H1 (cell line): ENCODE measurements at regions not wholly inside any gene's neighbourhood (a gene's known extent, or its start where the extent isn't known, plus 50 kb on each side); places are given as distances from the start of the nearest gene placed in this dataset.

Source experiments
- CTCF ChIA-PET: fragments of 300-600 bp; sonication (Branson Sonifier 250); formaldehyde crosslinking; loops from one replicate; lab custom pipeline; 2021; ENCODE audit not compliant: partially characterized antibody; lab: Charles Lee
- POLR2A ChIA-PET: fragments of 300-600 bp; sonication (Branson Sonifier 250); formaldehyde crosslinking; loops from one replicate; lab custom pipeline; 2021; ENCODE audit warnings: inconsistent platforms; ENCODE audit not compliant: partially characterized antibody; lab: Charles Lee
- DNase-seq, 2 experiments: peaks; one replicate each; pipeline versions ENCODE4 v3.0.0 to v3.0.0-alpha.2; 2010 to 2022; ENCODE audit warnings: low spot score in 2 of 2, low read depth in 1 of 2, mixed read lengths in 1 of 2
- FAIRE-seq: peaks from 2 replicates; lab custom pipeline; 2011; peaks lifted over from hg19 to GRCh38; lab: Jason Lieb, UNC
- H2AFZ ChIP-seq: 2 replicates; pipeline ENCODE4 v1.8.1; 2012; ENCODE audit warnings: low read length, inconsistent platforms
- H2AK5ac ChIP-seq: 2 replicates; pipeline ENCODE4 v1.6.1; 2013; ENCODE audit warnings: low read depth, low read length
- H2BK120ac ChIP-seq: replicated peaks from 2 replicates; pipeline ENCODE3; 2013; ENCODE audit warnings: low read depth, low read length, inconsistent platforms
- H2BK12ac ChIP-seq: 2 replicates; pipeline ENCODE4 v1.6.1; 2013; ENCODE audit warnings: low read depth, low read length
- H2BK15ac ChIP-seq: 2 replicates; pipeline ENCODE4 v1.6.1; 2013; ENCODE audit warnings: low read length
- H2BK20ac ChIP-seq: 2 replicates; pipeline ENCODE4 v1.6.1; 2013; ENCODE audit warnings: low read length
- H2BK5ac ChIP-seq: 2 replicates; pipeline ENCODE4 v1.6.1; 2013; ENCODE audit warnings: low read depth, low read length
- H3K14ac ChIP-seq: 2 replicates; pipeline ENCODE4 v1.6.1; 2013; ENCODE audit warnings: inconsistent platforms; ENCODE audit not compliant: insufficient read length
- H3K18ac ChIP-seq: 2 replicates; pipeline ENCODE4 v1.6.1; 2013; ENCODE audit warnings: low read length; ENCODE audit errors: extremely low read depth
- H3K23ac ChIP-seq: 2 replicates; pipeline ENCODE4 v1.6.1; 2013; ENCODE audit warnings: inconsistent platforms; ENCODE audit not compliant: insufficient read length
- H3K23me2 ChIP-seq: 2 replicates; pipeline ENCODE4 v1.6.1; 2013; ENCODE audit warnings: low read depth, low read length
- H3K27ac ChIP-seq: 2 replicates; pipeline ENCODE4 v1.6.1; 2011; ENCODE audit warnings: low read depth, low read length, inconsistent platforms
- H3K27me3 ChIP-seq, 4 experiments: replicated peaks in 1 of 4; 1 replicate in 1 of 4; 2 replicates in 3 of 4; pipeline versions ENCODE4 v1.6.1 to v1.8.1; 2011 to 2013; ENCODE audit warnings: low read length in 3 of 4, mild to moderate bottlenecking in 3 of 4, inconsistent platforms in 2 of 4, mixed read lengths in 2 of 4, moderate library complexity in 1 of 4; ENCODE audit not compliant: control insufficient read depth in 3 of 4, insufficient read depth in 3 of 4; ENCODE audit errors: extremely low read depth in 1 of 4
- H3K36me3 ChIP-seq, 4 experiments: 2 replicates each; pipeline versions ENCODE4 v1.6.1 to v1.8.1; 2011 to 2013; ENCODE audit warnings: mild to moderate bottlenecking in 4 of 4, low read length in 3 of 4, moderate library complexity in 2 of 4, control low read depth in 1 of 4, inconsistent platforms in 1 of 4; ENCODE audit not compliant: insufficient read depth in 4 of 4, control insufficient read depth in 2 of 4
- H3K4ac ChIP-seq: replicated peaks from 2 replicates; pipeline ENCODE3; 2013; ENCODE audit warnings: low read length, low read depth, mixed read lengths, inconsistent platforms; ENCODE audit not compliant: insufficient read length
- H3K4me1 ChIP-seq, 4 experiments: replicated peaks in 1 of 4; 1 replicate in 1 of 4; 2 replicates in 3 of 4; pipeline versions ENCODE4 v1.6.1 to v1.8.1; 2011 to 2013; ENCODE audit warnings: low read length in 3 of 4, inconsistent platforms in 2 of 4, mixed read lengths in 1 of 4; ENCODE audit not compliant: insufficient read depth in 4 of 4, control insufficient read depth in 3 of 4
- H3K4me2 ChIP-seq, 2 experiments: 2 replicates each; pipeline versions ENCODE4 v1.6.1 to v1.8.1; 2011 to 2013; ENCODE audit warnings: low read depth in 2 of 2, low read length in 2 of 2, control low read depth in 1 of 2, inconsistent platforms in 1 of 2, mild to moderate bottlenecking in 1 of 2; ENCODE audit not compliant: insufficient read depth in 1 of 2
- H3K4me3 ChIP-seq, 4 experiments: fragments of 200-600, 300-600 bp in 1 of 4; sonication (generic), shearing (Covaris generic), sonication (Bioruptor Twin) in 1 of 4; 2 replicates each; pipeline versions ENCODE4 v1.5.1 to v1.8.1; 2011 to 2016; ENCODE audit warnings: low read length in 4 of 4, low read depth in 3 of 4, control low read depth in 2 of 4, inconsistent platforms in 2 of 4, mild to moderate bottlenecking in 2 of 4, mixed read lengths in 1 of 4, moderate library complexity in 1 of 4; ENCODE audit not compliant: insufficient read depth in 2 of 4; ENCODE audit errors: extremely low read depth in 1 of 4
- H3K56ac ChIP-seq: replicated peaks from 2 replicates; pipeline ENCODE3; 2013; ENCODE audit warnings: low read depth, mild to moderate bottlenecking, mixed read lengths, low read length, inconsistent platforms; ENCODE audit not compliant: insufficient read length
- H3K79me1 ChIP-seq: 2 replicates; pipeline ENCODE4 v1.6.1; 2013; ENCODE audit warnings: low read depth, low read length, control low read depth
- H3K79me2 ChIP-seq, 2 experiments: 2 replicates each; pipeline versions ENCODE4 v1.6.1 to v1.8.1; 2012 to 2013; ENCODE audit warnings: low read length in 2 of 2, mild to moderate bottlenecking in 2 of 2, inconsistent platforms in 1 of 2; ENCODE audit not compliant: insufficient read depth in 2 of 2, control insufficient read depth in 1 of 2
- H3K9ac ChIP-seq, 4 experiments: replicated peaks in 1 of 4; 1 replicate in 1 of 4; 2 replicates in 3 of 4; pipeline versions ENCODE4 v1.6.1 to v1.8.1; 2011 to 2013; ENCODE audit warnings: low read depth in 3 of 4, low read length in 3 of 4, control low read depth in 2 of 4, mild to moderate bottlenecking in 2 of 4, moderate library complexity in 2 of 4, inconsistent platforms in 1 of 4; ENCODE audit errors: extremely low read depth in 1 of 4
- H3K9me3 ChIP-seq, 2 experiments: 2 replicates each; pipeline versions ENCODE4 v1.6.1 to v1.8.1; 2012 to 2013; ENCODE audit warnings: mild to moderate bottlenecking in 2 of 2, moderate library complexity in 2 of 2, control low read depth in 1 of 2, inconsistent platforms in 1 of 2, low read depth in 1 of 2, low read length in 1 of 2, mixed read lengths in 1 of 2; ENCODE audit not compliant: insufficient read depth in 2 of 2
- H4K20me1 ChIP-seq, 2 experiments: replicated peaks in 1 of 2; 2 replicates each; pipeline versions ENCODE3 to v1.8.1; 2011 to 2013; ENCODE audit warnings: inconsistent platforms in 2 of 2, low read length in 2 of 2, mild to moderate bottlenecking in 1 of 2; ENCODE audit not compliant: insufficient read depth in 2 of 2, control insufficient read depth in 1 of 2
- H4K5ac ChIP-seq: 2 replicates; pipeline ENCODE4 v1.6.1; 2013; ENCODE audit warnings: low read length, low read depth, mixed read lengths, inconsistent platforms; ENCODE audit not compliant: insufficient read length
- H4K8ac ChIP-seq: 2 replicates; pipeline ENCODE4 v1.8.0; 2013; ENCODE audit warnings: mild to moderate bottlenecking, moderate library complexity, low read length, inconsistent platforms; ENCODE audit not compliant: insufficient read depth; ENCODE audit errors: extremely low read depth
- H4K91ac ChIP-seq: replicated peaks from 2 replicates; pipeline ENCODE3; 2013; ENCODE audit warnings: low read length, mixed read lengths, inconsistent platforms; ENCODE audit not compliant: insufficient read length
- CHD7 ChIP-seq: fragments of 300-600 bp; sonication (generic); IDR thresholded peaks from 2 replicates; pipeline ENCODE4 v1.7.1; 2012; ENCODE audit warnings: low read length, moderate library complexity, mild to moderate bottlenecking, inconsistent platforms; ENCODE audit not compliant: insufficient replicate concordance
- SUZ12 ChIP-seq: fragments of 200-600 bp; sonication (generic); IDR thresholded peaks from 2 replicates; pipeline ENCODE4 v1.6.1; 2012; ENCODE audit warnings: mild to moderate bottlenecking, inconsistent platforms, low read length, moderate library complexity, mixed read lengths

- no peak overlapping the region for H2BK12ac ChIP-seq
- H2AK5ac ChIP-seq: no peak overlapping the region
- no peak overlapping the region for H3K4ac ChIP-seq
- CTCF ChIA-PET: interaction anchor here (0.8 kb wide), 1 partner anchor 22 kb away, joined by 4 read pairs; no protein-coding TSS in a partner anchor
- H2BK5ac ChIP-seq: no peak overlapping the region
- H3K4me2 ChIP-seq: no peak overlapping the region
- FAIRE-seq (no peak), DNase-seq (no peak)
- no peak overlapping the region for H3K4me3 ChIP-seq
- no peak overlapping the region for H4K91ac ChIP-seq
- H3K23ac ChIP-seq: no peak overlapping the region
- no peaks in the 10 kb centered on the region for H4K20me1 ChIP-seq
- no peak overlapping the region for H3K18ac ChIP-seq
- H3K9me3 ChIP-seq: no peaks in the 10 kb centered on the region
- no peak overlapping the region for H3K56ac ChIP-seq
- no peaks in the 10 kb centered on the region for H3K79me2 ChIP-seq
- no peak overlapping the region for H2AFZ ChIP-seq
- H2BK20ac ChIP-seq: no peak overlapping the region
- no peak overlapping the region for H3K14ac ChIP-seq
- no peak overlapping the region for H3K9ac ChIP-seq
- no peaks in the 10 kb centered on the region for H3K4me1 ChIP-seq
- no peak overlapping the region for H4K8ac ChIP-seq
- no peaks in the 10 kb centered on the region for H3K23me2 ChIP-seq
- no peak overlapping the region for H2BK120ac ChIP-seq
- POLR2A ChIA-PET: no interaction called here
- H2BK15ac ChIP-seq: no peak overlapping the region
- no peak overlapping the region for H3K27ac ChIP-seq
- no peaks in the 10 kb centered on the region for H3K36me3 ChIP-seq
- no peaks in the 10 kb centered on the region for H3K79me1 ChIP-seq
- no peaks in the 10 kb centered on the region for H3K27me3 ChIP-seq
- H4K5ac ChIP-seq: no peak overlapping the region
- TF ChIP-seq SUZ12 (no peak), CHD7 (no peak)
Measured at GRCh38 chr5:166594567-166594966, 1696.9 kb upstream of the WWC1 start.
